Rectal smooth muscle tissue (tissue), 1 donor: ENCODE measurements at regions not wholly inside any gene's neighbourhood (a gene's known extent, or its start where the extent isn't known, plus 50 kb on each side); places are given as distances from the start of the nearest gene placed in this dataset.

Source experiments
- H3K27ac ChIP-seq: one replicate; pipeline ENCODE4 v1.7.0; 2013; ENCODE audit warnings: low read depth, low read length, inconsistent platforms
- H3K27me3 ChIP-seq: one replicate; pipeline ENCODE4 v1.7.0; 2013; ENCODE audit warnings: low read length; ENCODE audit not compliant: control insufficient read depth, insufficient read depth
- H3K36me3 ChIP-seq: one replicate; pipeline ENCODE4 v1.7.0; 2013; ENCODE audit warnings: low read length; ENCODE audit not compliant: control insufficient read depth, insufficient read depth
- H3K4me1 ChIP-seq: one replicate; pipeline ENCODE4 v1.7.0; 2013; ENCODE audit warnings: low read length; ENCODE audit not compliant: control insufficient read depth, insufficient read depth
- H3K4me3 ChIP-seq: one replicate; pipeline ENCODE4 v1.7.0; 2013; ENCODE audit warnings: low read length
- H3K9ac ChIP-seq: one replicate; pipeline ENCODE4 v1.7.0; 2013; ENCODE audit warnings: low read length

- Histone ChIP-seq H3K27ac (no peak overlapping the region), H3K27me3 (no peaks in the 10 kb centered on the region), H3K9ac (no peak overlapping the region), H3K36me3 (no peaks in the 10 kb centered on the region), H3K4me1 (no peaks in the 10 kb centered on the region), H3K4me3 (no peak overlapping the region)
Observed at GRCh38 chr2:12948231-12948960, 231.7 kb downstream of the TRIB2 start.

- Histone ChIP-seq H3K27ac (no peak overlapping the region), H3K9ac (no peak overlapping the region), H3K36me3 (no peaks in the 10 kb centered on the region), H3K27me3 (no peaks in the 10 kb centered on the region), H3K4me1 (no peaks in the 10 kb centered on the region), H3K4me3 (no peak overlapping the region)
Observed at GRCh38 chr2:12948961-12949353, 232.2 kb downstream of the TRIB2 start.

GRCh38 chr2:12949406-12949805 lies 232.7 kb downstream of the TRIB2 start:
- Histone ChIP-seq H3K4me1 (no peaks in the 10 kb centered on the region), H3K4me3 (no peak overlapping the region), H3K9ac (no peak overlapping the region), H3K27me3 (no peaks in the 10 kb centered on the region), H3K27ac (no peak overlapping the region), H3K36me3 (no peaks in the 10 kb centered on the region)

- no peaks in the 10 kb centered on the region for H3K36me3 ChIP-seq
- no peaks in the 10 kb centered on the region for H3K4me1 ChIP-seq
- no peak overlapping the region for H3K9ac ChIP-seq
- H3K4me3 ChIP-seq: no peak overlapping the region
- no peak overlapping the region for H3K27ac ChIP-seq
- H3K27me3 ChIP-seq: no peaks in the 10 kb centered on the region
Observed at GRCh38 chr2:12950174-12950573, 233.4 kb downstream of the TRIB2 start.

- H3K4me3 ChIP-seq: no peak overlapping the region
- no peak overlapping the region for H3K9ac ChIP-seq
- H3K36me3 ChIP-seq: no peaks in the 10 kb centered on the region
- no peaks in the 10 kb centered on the region for H3K4me1 ChIP-seq
- H3K27ac ChIP-seq: no peak overlapping the region
- H3K27me3 ChIP-seq: no peaks in the 10 kb centered on the region
Observed at GRCh38 chr2:12950957-12951656, 234.4 kb downstream of the TRIB2 start.

- Histone ChIP-seq H3K4me1 (no peaks in the 10 kb centered on the region), H3K27me3 (no peaks in the 10 kb centered on the region), H3K9ac (no peak overlapping the region), H3K36me3 (no peaks in the 10 kb centered on the region), H3K4me3 (no peak overlapping the region), H3K27ac (no peak overlapping the region)
Observed at GRCh38 chr2:12951657-12951973, 234.9 kb downstream of the TRIB2 start.

- Histone ChIP-seq H3K27me3 (no peaks in the 10 kb centered on the region), H3K27ac (no peak overlapping the region), H3K4me3 (no peak overlapping the region), H3K36me3 (no peaks in the 10 kb centered on the region), H3K4me1 (no peaks in the 10 kb centered on the region), H3K9ac (no peak overlapping the region)
Observed at GRCh38 chr2:12953596-12953995, 236.9 kb downstream of the TRIB2 start.

- H3K4me1 ChIP-seq: no peaks in the 10 kb centered on the region
- no peaks in the 10 kb centered on the region for H3K27me3 ChIP-seq
- no peak overlapping the region for H3K4me3 ChIP-seq
- no peak overlapping the region for H3K9ac ChIP-seq
- H3K36me3 ChIP-seq: no peaks in the 10 kb centered on the region
- no peak overlapping the region for H3K27ac ChIP-seq
Observed at GRCh38 chr2:12955864-12956263, 239.1 kb downstream of the TRIB2 start.

- Histone ChIP-seq H3K27ac (no peak overlapping the region), H3K9ac (no peak overlapping the region), H3K27me3 (no peaks in the 10 kb centered on the region), H3K36me3 (no peaks in the 10 kb centered on the region), H3K4me3 (no peak overlapping the region), H3K4me1 (no peaks in the 10 kb centered on the region)
Observed at GRCh38 chr2:12957251-12957650, 240.5 kb downstream of the TRIB2 start.

- H3K9ac ChIP-seq: no peak overlapping the region
- H3K36me3 ChIP-seq: no peaks in the 10 kb centered on the region
- H3K4me3 ChIP-seq: no peak overlapping the region
- no peak overlapping the region for H3K27ac ChIP-seq
- H3K4me1 ChIP-seq: no peaks in the 10 kb centered on the region
- no peaks in the 10 kb centered on the region for H3K27me3 ChIP-seq
Observed at GRCh38 chr2:12959935-12960334, 243.2 kb downstream of the TRIB2 start.

- H3K27ac ChIP-seq: no peak overlapping the region
- H3K4me1 ChIP-seq: no peaks in the 10 kb centered on the region
- H3K27me3 ChIP-seq: no peaks in the 10 kb centered on the region
- no peak overlapping the region for H3K9ac ChIP-seq
- no peaks in the 10 kb centered on the region for H3K36me3 ChIP-seq
- no peak overlapping the region for H3K4me3 ChIP-seq
Observed at GRCh38 chr2:12960671-12961070, 243.9 kb downstream of the TRIB2 start.

- no peaks in the 10 kb centered on the region for H3K36me3 ChIP-seq
- H3K27me3 ChIP-seq: no peaks in the 10 kb centered on the region
- no peak overlapping the region for H3K9ac ChIP-seq
- H3K4me1 ChIP-seq: no peaks in the 10 kb centered on the region
- H3K27ac ChIP-seq: no peak overlapping the region
- no peak overlapping the region for H3K4me3 ChIP-seq
Observed at GRCh38 chr2:12964904-12965539, 248.3 kb downstream of the TRIB2 start.
